GM12878 (cell line): ENCODE measurements at regions not wholly inside any gene's neighbourhood (a gene's known extent, or its start where the extent isn't known, plus 50 kb on each side); places are given as distances from the start of the nearest gene placed in this dataset.

Experiments
- EP300 ChIP-seq, 2 experiments: fragments of 150-350 bp in 1 of 2; IDR thresholded peaks; 2 replicates each; pipeline ENCODE4 v1.6.1; 2011 to 2012; ENCODE audit warnings: low read depth in 2 of 2, low read length in 2 of 2, borderline replicate concordance in 1 of 2, improper control_type of control experiment in 1 of 2, inconsistent platforms in 1 of 2; ENCODE audit not compliant: control insufficient read depth in 1 of 2
- FOS ChIP-seq: IDR thresholded peaks from 3 replicates; pipeline ENCODE4 v1.6.1; 2011; ENCODE audit warnings: borderline replicate concordance; ENCODE audit not compliant: insufficient read length; ENCODE audit errors: extremely low read depth
- FOXK2 ChIP-seq: fragments of 450-650 bp; IDR thresholded peaks from 2 replicates; pipeline ENCODE4 v1.6.1; 2017; ENCODE audit warnings: mild to moderate bottlenecking, moderate library complexity
- FOXM1 ChIP-seq: IDR thresholded peaks from 2 replicates; pipeline ENCODE4 v1.6.1; 2012; ENCODE audit warnings: low read depth, mild to moderate bottlenecking, inconsistent platforms, low read length, moderate library complexity
- GABPA ChIP-seq: IDR thresholded peaks from 2 replicates; pipeline ENCODE4 v1.6.1; 2014; ENCODE audit warnings: antibody characterized with exemption, low read depth, mild to moderate bottlenecking, inconsistent platforms
- GATAD2B ChIP-seq: fragments of 450-650 bp; conservative IDR thresholded peaks from 2 replicates; pipeline ENCODE4 v1.6.1; 2017; ENCODE audit warnings: low read depth, mild to moderate bottlenecking, moderate library complexity
- JUND ChIP-seq: IDR thresholded peaks from 2 replicates; pipeline ENCODE4 v1.6.1; 2012; ENCODE audit warnings: low read depth, mild to moderate bottlenecking, low read length, improper control_type of control experiment, moderate library complexity
- MAX ChIP-seq: IDR thresholded peaks from 2 replicates; pipeline ENCODE4 v1.6.1; 2012; ENCODE audit warnings: low read depth, low read length, improper control_type of control experiment
- PAX5 ChIP-seq: IDR thresholded peaks from 2 replicates; pipeline ENCODE4 v1.6.1; 2011; ENCODE audit warnings: low read depth, low read length, borderline replicate concordance
- POLR2AphosphoS2 ChIP-seq: IDR thresholded peaks from 2 replicates; pipeline ENCODE4 v1.6.1; 2011; ENCODE audit warnings: low read depth, mild to moderate bottlenecking, low read length, improper control_type of control experiment, moderate library complexity
- RFX5 ChIP-seq: IDR thresholded peaks from 2 replicates; pipeline ENCODE4 v1.6.1; 2011; ENCODE audit warnings: low read depth, low read length, improper control_type of control experiment
- YY1 ChIP-seq: IDR thresholded peaks from 2 replicates; pipeline ENCODE4 v1.6.1; 2011; ENCODE audit warnings: low read depth, mild to moderate bottlenecking, low read length
- ZSCAN29 ChIP-seq: fragments of 450-650 bp; IDR thresholded peaks from 2 replicates; pipeline ENCODE4 v1.6.1; 2017; ENCODE audit warnings: mild to moderate bottlenecking, moderate library complexity
- TF ChIP-seq, protein P1 (sequence below), 3 experiments: IDR thresholded peaks in 2 of 3; conservative IDR thresholded peaks in 1 of 3; 2 replicates each; pipeline ENCODE4 v1.5.1; 2011; ENCODE audit warnings: low read depth in 3 of 3, low read length in 3 of 3, mild to moderate bottlenecking in 3 of 3, control low read depth in 2 of 3, moderate library complexity in 2 of 3, inconsistent platforms in 1 of 3, mixed read lengths in 1 of 3; ENCODE audit not compliant: control insufficient read depth in 2 of 3, insufficient read depth in 1 of 3; ENCODE audit errors: extremely low read depth in 1 of 3

- TF ChIP-seq YY1 (no peak), FOXM1 (no peak), POLR2AphosphoS2 (no peak), MAX (no peak), JUND (no peak), EP300 (IDR thresholded peaks at IDR 0.05; ENCODE audit: borderline replicate concordance in 1 of 2, control insufficient read depth in 1 of 2, low read depth in 2 of 2, low read length in 2 of 2) (no peak), RFX5 (no peak), PAX5 (no peak), ZSCAN29 (no peak), FOXK2 (no peak), GABPA (no peak), GATAD2B (no peak), FOS (no peak)
- TF ChIP-seq, protein P1, sequence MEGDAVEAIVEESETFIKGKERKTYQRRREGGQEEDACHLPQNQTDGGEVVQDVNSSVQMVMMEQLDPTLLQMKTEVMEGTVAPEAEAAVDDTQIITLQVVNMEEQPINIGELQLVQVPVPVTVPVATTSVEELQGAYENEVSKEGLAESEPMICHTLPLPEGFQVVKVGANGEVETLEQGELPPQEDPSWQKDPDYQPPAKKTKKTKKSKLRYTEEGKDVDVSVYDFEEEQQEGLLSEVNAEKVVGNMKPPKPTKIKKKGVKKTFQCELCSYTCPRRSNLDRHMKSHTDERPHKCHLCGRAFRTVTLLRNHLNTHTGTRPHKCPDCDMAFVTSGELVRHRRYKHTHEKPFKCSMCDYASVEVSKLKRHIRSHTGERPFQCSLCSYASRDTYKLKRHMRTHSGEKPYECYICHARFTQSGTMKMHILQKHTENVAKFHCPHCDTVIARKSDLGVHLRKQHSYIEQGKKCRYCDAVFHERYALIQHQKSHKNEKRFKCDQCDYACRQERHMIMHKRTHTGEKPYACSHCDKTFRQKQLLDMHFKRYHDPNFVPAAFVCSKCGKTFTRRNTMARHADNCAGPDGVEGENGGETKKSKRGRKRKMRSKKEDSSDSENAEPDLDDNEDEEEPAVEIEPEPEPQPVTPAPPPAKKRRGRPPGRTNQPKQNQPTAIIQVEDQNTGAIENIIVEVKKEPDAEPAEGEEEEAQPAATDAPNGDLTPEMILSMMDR (IDR thresholded peaks at IDR 0.05 in 2 of 3, conservative IDR thresholded peaks at IDR 0.05 in 1 of 3; ENCODE audit: control insufficient read depth in 2 of 3, extremely low read depth in 1 of 3, insufficient read depth in 1 of 3, low read depth in 3 of 3, low read length in 3 of 3), result no peak
These were observed 56.5 kb downstream of the CT47B1 start for GRCh38 chrX:120819126-120819525.
